GM18909 (cell line): ENCODE measurements at regions not wholly inside any gene's neighbourhood (a gene's known extent, or its start where the extent isn't known, plus 50 kb on each side); places are given as distances from the start of the nearest gene placed in this dataset.
"Not testable (repeated sequence)": the region's sequence is repeated elsewhere in the genome, so short reads cannot be mapped to it uniquely, and the experiment has no call there.

Experiments used
- ATAC-seq: cut with Tn5 transposase; IDR thresholded peaks from one replicate; pipeline ENCODE4 v1.9.1; 2021; ENCODE audit warnings: mild to moderate bottlenecking; ENCODE audit not compliant: unreplicated experiment, poor library complexity

GRCh38 chr16:64094181-64094965, 1027.5 kb downstream of the CDH11 start:
- ATAC-seq, result no peak

GRCh38 chr16:64092271-64092670, 1029.6 kb downstream of the CDH11 start:
- ATAC-seq, result no peak

GRCh38 chr16:64090327-64090726, 1031.5 kb downstream of the CDH11 start:
- no peak for ATAC-seq

GRCh38 chr16:64089697-64090096, 1032.2 kb downstream of the CDH11 start:
- ATAC-seq, result no peak

GRCh38 chr16:64088838-64089237, 1033.0 kb downstream of the CDH11 start:
- no peak for ATAC-seq

- no peak for ATAC-seq
Observed at GRCh38 chr16:64085296-64085695, 1036.6 kb downstream of the CDH11 start.

- no peak for ATAC-seq
Observed at GRCh38 chr16:64084706-64085105, 1037.2 kb downstream of the CDH11 start.

GRCh38 chr16:64083428-64084129, 1038.3 kb downstream of the CDH11 start:
- ATAC-seq, result no peak

- ATAC-seq, result no peak
Observed at GRCh38 chr16:64077242-64077641, 1044.6 kb downstream of the CDH11 start.

- no peak for ATAC-seq
Observed at GRCh38 chr16:64074706-64075105, 1047.2 kb downstream of the CDH11 start.

GRCh38 chr16:64072131-64072730, 1049.6 kb downstream of the CDH11 start:
- ATAC-seq, result not testable (repeated sequence)

- ATAC-seq, result no peak
Observed at GRCh38 chr16:64065523-64065922, 1056.3 kb downstream of the CDH11 start.

GRCh38 chr16:64061621-64062020, 1060.2 kb downstream of the CDH11 start:
- ATAC-seq, result no peak

- no peak for ATAC-seq
Observed at GRCh38 chr16:64060631-64061030, 1061.2 kb downstream of the CDH11 start.

- no peak for ATAC-seq
Observed at GRCh38 chr16:64058685-64059084, 1063.2 kb downstream of the CDH11 start.

GRCh38 chr16:64051824-64052223, 1070.0 kb downstream of the CDH11 start:
- no peak for ATAC-seq

GRCh38 chr16:64047878-64048277, 1074.0 kb downstream of the CDH11 start:
- ATAC-seq, result no peak

GRCh38 chr16:64047207-64047606, 1074.7 kb downstream of the CDH11 start:
- no peak for ATAC-seq

GRCh38 chr16:64035337-64035736, 1086.5 kb downstream of the CDH11 start:
- no peak for ATAC-seq

GRCh38 chr16:64019339-64019738, 1102.5 kb downstream of the CDH11 start:
- ATAC-seq, result no peak

- ATAC-seq, result no peak
Observed at GRCh38 chr16:64017796-64018195, 1104.1 kb downstream of the CDH11 start.
